MCF 10A (cell line): ENCODE measurements at regions not wholly inside any gene's neighbourhood (a gene's known extent, or its start where the extent isn't known, plus 50 kb on each side); places are given as distances from the start of the nearest gene placed in this dataset.

Source experiments
- BruUV-seq: library from RNA; stranded (reverse); fragments of 400-500 nt; replicated peaks from 2 replicates; lab custom pipeline; 2021; lab: Mats Ljungman, UMichigan
- CTCF ChIA-PET: fragments of 300-600 bp; sonication (Branson Sonifier 250); formaldehyde crosslinking; extraction: SDS; loops from one replicate; lab custom pipeline; 2021; ENCODE audit warnings: antibody characterized with exemption, inconsistent platforms; lab: Yijun Ruan, JAX
- POLR2A ChIA-PET: fragments of 300-600, 350-650 bp; sonication (Branson Sonifier 250); formaldehyde crosslinking; extraction: SDS; loops from one replicate; lab custom pipeline; 2020; ENCODE audit warnings: antibody characterized with exemption, inconsistent platforms; lab: Yijun Ruan, JAX
- DNase-seq: peaks from one replicate; pipeline ENCODE4 v3.0.0-alpha.2; 2018; ENCODE audit not compliant: unreplicated experiment
- H3K27ac Mint-ChIP-seq: one replicate; pipeline ENCODE4 v1.8.0; 2022; ENCODE audit warnings: mild to moderate bottlenecking, low read depth, mixed read lengths; ENCODE audit not compliant: unreplicated experiment
- H3K27me3 Mint-ChIP-seq: one replicate; pipeline ENCODE4 v1.8.0; 2022; ENCODE audit warnings: mixed read lengths; ENCODE audit not compliant: insufficient read depth, unreplicated experiment
- H3K36me3 Mint-ChIP-seq: one replicate; pipeline ENCODE4 v1.8.0; 2022; ENCODE audit warnings: mild to moderate bottlenecking, moderate library complexity, mixed read lengths; ENCODE audit not compliant: insufficient read depth, unreplicated experiment
- H3K4me1 Mint-ChIP-seq: one replicate; pipeline ENCODE4 v1.8.0; 2022; ENCODE audit warnings: mixed read lengths; ENCODE audit not compliant: insufficient read depth, unreplicated experiment
- H3K4me3 Mint-ChIP-seq: one replicate; pipeline ENCODE4 v1.8.0; 2022; ENCODE audit warnings: mild to moderate bottlenecking, moderate library complexity, mixed read lengths; ENCODE audit not compliant: unreplicated experiment
- H3K9me3 Mint-ChIP-seq: one replicate; pipeline ENCODE4 v1.8.0; 2022; ENCODE audit warnings: mixed read lengths; ENCODE audit not compliant: unreplicated experiment
- intact Hi-C: fragments of 100-400 bp; cut with micrococcal nuclease; formaldehyde crosslinking; loops from 2 replicates; pipeline ENCODE4 v1.14.1; 2022
- TF ChIP-seq, protein P1 (sequence below): fragments of 200-600 bp; IDR thresholded peaks from one replicate; pipeline ENCODE4 v1.8.0; 2022; ENCODE audit warnings: antibody characterized with exemption, mild to moderate bottlenecking; ENCODE audit not compliant: unreplicated experiment

DNA sequence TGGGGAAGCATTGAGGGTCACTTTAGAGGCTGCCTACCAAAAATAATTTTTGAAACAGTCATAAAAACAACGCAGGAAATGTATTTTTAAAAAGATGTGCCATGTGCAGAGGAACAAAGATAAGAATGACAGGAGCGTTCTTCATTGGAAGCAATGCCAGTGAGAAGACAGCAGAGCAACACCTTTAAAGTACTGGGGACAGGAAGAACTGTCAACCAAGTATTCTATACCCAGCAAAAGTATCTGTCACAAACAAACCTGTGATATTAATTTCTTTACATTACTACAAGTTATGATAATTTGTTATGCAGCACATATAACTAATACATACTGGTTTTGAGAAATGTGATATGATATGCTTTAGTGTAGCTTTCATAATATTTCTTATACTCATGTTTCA, 675.6 kb downstream of the IRX1 start:
- ChIA-PET POLR2A (no interaction called here), CTCF (no interaction called here)
- TF ChIP-seq, protein P1, sequence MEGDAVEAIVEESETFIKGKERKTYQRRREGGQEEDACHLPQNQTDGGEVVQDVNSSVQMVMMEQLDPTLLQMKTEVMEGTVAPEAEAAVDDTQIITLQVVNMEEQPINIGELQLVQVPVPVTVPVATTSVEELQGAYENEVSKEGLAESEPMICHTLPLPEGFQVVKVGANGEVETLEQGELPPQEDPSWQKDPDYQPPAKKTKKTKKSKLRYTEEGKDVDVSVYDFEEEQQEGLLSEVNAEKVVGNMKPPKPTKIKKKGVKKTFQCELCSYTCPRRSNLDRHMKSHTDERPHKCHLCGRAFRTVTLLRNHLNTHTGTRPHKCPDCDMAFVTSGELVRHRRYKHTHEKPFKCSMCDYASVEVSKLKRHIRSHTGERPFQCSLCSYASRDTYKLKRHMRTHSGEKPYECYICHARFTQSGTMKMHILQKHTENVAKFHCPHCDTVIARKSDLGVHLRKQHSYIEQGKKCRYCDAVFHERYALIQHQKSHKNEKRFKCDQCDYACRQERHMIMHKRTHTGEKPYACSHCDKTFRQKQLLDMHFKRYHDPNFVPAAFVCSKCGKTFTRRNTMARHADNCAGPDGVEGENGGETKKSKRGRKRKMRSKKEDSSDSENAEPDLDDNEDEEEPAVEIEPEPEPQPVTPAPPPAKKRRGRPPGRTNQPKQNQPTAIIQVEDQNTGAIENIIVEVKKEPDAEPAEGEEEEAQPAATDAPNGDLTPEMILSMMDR = no peak
- no peaks in the 10 kb centered on the region for H3K27me3 Mint-ChIP-seq
- H3K36me3 Mint-ChIP-seq = no peaks in the 10 kb centered on the region
- no peak for DNase-seq
- BruUV-seq = no TSS peak
- no peak overlapping the region for H3K4me3 Mint-ChIP-seq
- peaks cover 15% of the 10 kb centered on the region for H3K9me3 Mint-ChIP-seq
- intact Hi-C loops = no loop called here
- H3K4me1 Mint-ChIP-seq = no peaks in the 10 kb centered on the region
- no peak overlapping the region for H3K27ac Mint-ChIP-seq

DNA sequence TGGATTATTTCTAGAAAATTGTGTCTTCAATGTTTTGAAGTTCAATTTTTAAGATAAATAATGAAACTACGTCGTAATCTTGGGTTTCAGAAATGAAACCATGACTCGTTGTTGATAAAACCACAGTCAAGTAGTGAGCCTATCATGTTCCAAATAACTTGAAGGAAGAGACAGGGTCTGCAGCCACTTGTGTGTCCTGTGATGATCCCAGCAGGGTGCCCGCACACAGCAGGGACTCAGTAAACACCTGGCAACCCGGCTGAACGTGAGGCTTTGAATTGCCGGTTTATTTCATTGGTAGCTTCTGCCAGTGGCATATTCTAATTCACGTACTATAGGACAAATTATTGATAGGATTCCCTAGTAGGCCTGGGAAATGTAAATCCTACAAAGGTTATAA, 679.6 kb downstream of the IRX1 start:
- Mint-ChIP-seq H3K4me1 (no peaks in the 10 kb centered on the region), H3K9me3 (peaks cover 8% of the 10 kb centered on the region), H3K27ac (peak overlapping the region; percentile 16), H3K36me3 (no peaks in the 10 kb centered on the region), H3K27me3 (no peaks in the 10 kb centered on the region), H3K4me3 (no peak overlapping the region)
- POLR2A ChIA-PET = no interaction called here
- TF ChIP-seq, protein P1 = no peak
- CTCF ChIA-PET = no interaction called here
- intact Hi-C loops = no loop called here
- no TSS peak for BruUV-seq
- DNase-seq = no peak

DNA sequence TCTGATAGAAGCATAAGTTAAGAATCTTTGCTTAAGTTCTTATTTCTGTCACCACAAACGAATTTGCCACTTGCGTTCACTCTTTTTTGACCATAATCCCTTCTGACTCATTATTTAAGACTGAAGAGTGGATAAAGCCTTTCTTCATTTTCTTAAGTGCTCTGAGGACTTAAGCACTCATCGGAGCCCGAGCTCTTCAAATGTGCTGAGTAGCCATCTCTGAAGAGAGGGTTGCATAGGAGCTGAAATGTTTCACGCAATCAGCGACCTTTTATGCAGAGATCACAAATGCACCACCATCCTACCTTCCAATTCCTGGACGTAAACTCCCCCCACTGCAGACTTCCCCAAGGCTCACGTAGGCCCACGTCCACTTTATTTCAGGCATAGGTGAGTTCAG, 699.2 kb downstream of the IRX1 start:
- ChIA-PET POLR2A (interaction anchor here (0.6 kb wide), 1 partner anchor 289 kb away, joined by 3 read pairs; no protein-coding TSS in a partner anchor), CTCF (interaction anchor here (0.6 to 1.8 kb wide), 7 partner anchors 9 to 1120 kb away, joined by 3 to 15 read pairs (median 4); no protein-coding TSS in a partner anchor)
- TF ChIP-seq, protein P1 = no peak
- no TSS peak for BruUV-seq
- no peaks in the 10 kb centered on the region for H3K27me3 Mint-ChIP-seq
- H3K36me3 Mint-ChIP-seq = no peaks in the 10 kb centered on the region
- no peak overlapping the region for H3K4me3 Mint-ChIP-seq
- no peak for DNase-seq
- intact Hi-C loops = no loop called here
- H3K9me3 Mint-ChIP-seq = peaks cover 15% of the 10 kb centered on the region
- no peaks in the 10 kb centered on the region for H3K4me1 Mint-ChIP-seq
- no peak overlapping the region for H3K27ac Mint-ChIP-seq

DNA sequence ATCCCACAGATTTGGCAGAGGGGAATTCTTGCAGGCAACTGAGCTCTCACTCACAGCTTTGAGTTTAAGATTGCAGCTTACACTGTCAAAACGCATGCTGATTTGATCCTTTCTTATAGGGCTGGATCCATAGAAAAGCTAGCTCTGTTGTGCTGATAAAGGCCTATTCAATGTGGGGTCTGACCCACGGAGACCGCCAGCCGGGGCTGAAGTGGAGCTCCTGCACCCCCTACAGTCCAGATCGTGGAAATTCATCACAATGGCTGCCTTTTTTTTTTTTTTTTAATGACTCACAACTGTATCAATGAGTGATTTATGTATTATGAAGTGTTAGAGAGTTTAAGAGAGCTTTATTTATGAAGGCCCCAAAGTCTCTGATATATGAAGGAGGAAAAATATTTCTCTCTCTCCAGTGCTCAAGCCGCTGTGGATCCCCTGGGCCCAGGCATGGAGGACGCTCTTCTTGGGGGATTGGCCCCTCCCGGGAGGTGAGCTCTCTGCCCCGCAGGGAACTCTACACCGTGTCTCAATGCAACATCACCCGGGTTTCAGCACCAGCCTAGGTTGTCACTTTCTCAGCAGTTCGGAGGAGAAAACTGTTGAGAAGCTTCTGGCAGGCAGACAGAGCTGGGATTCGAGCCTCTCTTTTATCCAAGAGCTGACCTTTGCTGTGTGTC, 700.2 kb downstream of the IRX1 start:
- H3K27ac Mint-ChIP-seq = no peak overlapping the region
- no peaks in the 10 kb centered on the region for H3K4me1 Mint-ChIP-seq
- intact Hi-C loops = no loop called here
- no peak overlapping the region for H3K4me3 Mint-ChIP-seq
- ChIA-PET POLR2A (interaction anchor here (0.6 kb wide), 3 partner anchors 288 to 1543 kb away, joined by 3 to 5 read pairs (median 4); no protein-coding TSS in a partner anchor), CTCF (interaction anchor here (0.5 to 2.0 kb wide), 26 partner anchors 8 to 1611 kb away, joined by 3 to 15 read pairs (median 3); no protein-coding TSS in a partner anchor)
- TF ChIP-seq, protein P1 = peak; percentile 41
- peak; percentile 20 for DNase-seq
- no peaks in the 10 kb centered on the region for H3K36me3 Mint-ChIP-seq
- BruUV-seq = no TSS peak
- H3K9me3 Mint-ChIP-seq = peaks cover 15% of the 10 kb centered on the region
- H3K27me3 Mint-ChIP-seq = no peaks in the 10 kb centered on the region
